HCT116 (cell line): ENCODE measurements at regions not wholly inside any gene's neighbourhood (a gene's known extent, or its start where the extent isn't known, plus 50 kb on each side); places are given as distances from the start of the nearest gene placed in this dataset.

ENCODE experiments used
- ATAC-seq: fragments of 200-7000 bp; cut with Tn5 transposase; 2 replicates; pipeline ENCODE4 v1.9.1; 2020; ENCODE audit warnings: mild to moderate bottlenecking, moderate library complexity
- BruUV-seq: library from RNA; stranded (reverse); fragments of 400-500 nt; replicated peaks from 2 replicates; lab custom pipeline; 2021; lab: Mats Ljungman, UMichigan
- CTCF ChIA-PET: fragments of 300-600 bp; sonication (Branson Sonifier 250); formaldehyde crosslinking; loops from one replicate; lab custom pipeline; 2021; ENCODE audit warnings: antibody characterized with exemption; lab: Charles Lee
- POLR2A ChIA-PET: fragments of 300-600, 350-600 bp; sonication (Branson Sonifier 250); formaldehyde crosslinking; loops from one replicate; lab custom pipeline; 2021; ENCODE audit warnings: antibody characterized with exemption; lab: Charles Lee
- RAD21 ChIA-PET, 2 experiments: fragments of 300-600 bp; sonication (Branson Sonifier 250); formaldehyde crosslinking; loops; one replicate each; lab custom pipeline; 2023; ENCODE audit warnings: low total read pairs in 2 of 2; ENCODE audit not compliant: uncharacterized antibody in 2 of 2, unreplicated experiment in 2 of 2, low non-redundant PET in 1 of 2; lab: Charles Lee
- DNase-seq: peaks from one replicate; pipeline ENCODE4 v3.0.0-alpha.2; 2010; ENCODE audit warnings: low read depth, low spot score
- H2AFZ ChIP-seq: fragments of 200-600 bp; shearing (Covaris generic), sonication (generic); 2 replicates; pipeline ENCODE4 v1.6.1; 2017; ENCODE audit warnings: low read depth, mixed run types, mixed read lengths, antibody characterized with exemption, low read length; ENCODE audit not compliant: poor library complexity, severe bottlenecking
- H3K27ac ChIP-seq: 2 replicates; pipeline ENCODE4 v1.5.1; 2012; ENCODE audit warnings: low read depth, low read length
- H3K27me3 ChIP-seq: fragments of 200-600 bp; sonication (generic); 2 replicates; pipeline ENCODE4 v1.6.1; 2016; ENCODE audit warnings: mixed run types, low read length, mixed read lengths; ENCODE audit not compliant: insufficient read depth
- H3K36me3 ChIP-seq, 2 experiments: fragments of 200-500 bp in 1 of 2; fragments of 200-600 bp in 1 of 2; sonication (Bioruptor generic) in 1 of 2; sonication (generic) in 1 of 2; 2 replicates each; pipeline versions ENCODE4 v1.5.1 to v1.6.1; 2014 to 2016; ENCODE audit warnings: low read length in 2 of 2, inconsistent platforms in 1 of 2, mixed read lengths in 1 of 2, mixed run types in 1 of 2; ENCODE audit not compliant: insufficient read depth in 2 of 2, control insufficient read depth in 1 of 2
- H3K4me1 ChIP-seq, 2 experiments: fragments of 200-600 bp in 1 of 2; sonication (generic) in 1 of 2; 2 replicates each; pipeline versions ENCODE4 v1.5.1 to v1.6.1; 2012 to 2017; ENCODE audit warnings: low read length in 2 of 2, inconsistent platforms in 1 of 2, mild to moderate bottlenecking in 1 of 2, mixed read lengths in 1 of 2, mixed run types in 1 of 2, moderate library complexity in 1 of 2; ENCODE audit not compliant: insufficient read depth in 2 of 2, control insufficient read depth in 1 of 2
- H3K4me2 ChIP-seq: fragments of 200-600 bp; sonication (generic); 2 replicates; pipeline ENCODE4 v1.6.1; 2017; ENCODE audit warnings: mixed run types, low read length, mixed read lengths
- H3K4me3 ChIP-seq, 2 experiments: fragments of 200-600 bp in 1 of 2; sonication (generic) in 1 of 2; replicated peaks in 1 of 2; 2 replicates each; pipeline ENCODE4 v1.5.1; 2011 to 2016; ENCODE audit warnings: low read length in 2 of 2, control low read depth in 1 of 2, low read depth in 1 of 2, mild to moderate bottlenecking in 1 of 2, mixed read lengths in 1 of 2, mixed run types in 1 of 2
- H3K79me2 ChIP-seq: fragments of 200-600 bp; sonication (generic); 2 replicates; pipeline ENCODE4 v1.6.1; 2017; ENCODE audit warnings: mild to moderate bottlenecking, mixed run types, low read length, moderate library complexity, mixed read lengths; ENCODE audit not compliant: insufficient read depth
- H3K9ac ChIP-seq: fragments of 200-600 bp; sonication (generic); 2 replicates; pipeline ENCODE4 v1.6.1; 2016; ENCODE audit warnings: low read length, mixed read lengths
- H3K9me2 ChIP-seq: fragments of 200-600 bp; sonication (generic), shearing (Covaris generic); 2 replicates; pipeline ENCODE4 v1.6.1; 2017; ENCODE audit warnings: mixed run types, mild to moderate bottlenecking, moderate library complexity; ENCODE audit not compliant: insufficient read depth
- H3K9me3 ChIP-seq, 2 experiments: fragments of 200-500 bp in 1 of 2; fragments of 200-600 bp in 1 of 2; sonication (Bioruptor generic) in 1 of 2; sonication (generic) in 1 of 2; 2 replicates each; pipeline ENCODE4 v1.6.1; 2014 to 2017; ENCODE audit warnings: low read length in 2 of 2, mixed read lengths in 2 of 2, inconsistent platforms in 1 of 2, low read depth in 1 of 2, mild to moderate bottlenecking in 1 of 2, mixed run types in 1 of 2, moderate library complexity in 1 of 2; ENCODE audit not compliant: control insufficient read depth in 1 of 2, insufficient read depth in 1 of 2
- H4K20me1 ChIP-seq: fragments of 200-600 bp; sonication (generic), shearing (Covaris generic); 2 replicates; pipeline ENCODE4 v1.6.1; 2017; ENCODE audit warnings: mixed run types, mild to moderate bottlenecking, moderate library complexity; ENCODE audit not compliant: insufficient read depth
- ELF1 ChIP-seq: IDR thresholded peaks from 2 replicates; pipeline ENCODE4 v1.6.1; 2012; ENCODE audit warnings: low read depth, borderline replicate concordance
- REST ChIP-seq: IDR thresholded peaks from 2 replicates; pipeline ENCODE4 v1.6.1; 2012; ENCODE audit warnings: low read depth
- YY1 ChIP-seq: IDR thresholded peaks from 2 replicates; pipeline ENCODE4 v1.6.1; 2011; ENCODE audit warnings: low read length, low read depth, moderate library complexity, mild to moderate bottlenecking; ENCODE audit not compliant: insufficient replicate concordance; ENCODE audit errors: extremely low read depth
- ZFX ChIP-seq: fragments of 450-650 bp; IDR thresholded peaks from 2 replicates; pipeline ENCODE4 v1.6.1; 2017
- intact Hi-C: fragments of 100-400 bp; cut with micrococcal nuclease; formaldehyde crosslinking; loops from 2 replicates; pipeline ENCODE4 v1.10.0; 2022

- Histone ChIP-seq H2AFZ (no peak overlapping the region), H3K79me2 (no peaks in the 10 kb centered on the region), H3K4me2 (no peak overlapping the region), H3K27ac (no peak overlapping the region), H3K36me3 (no peaks in the 10 kb centered on the region), H3K9ac (no peak overlapping the region), H3K4me3 (no peak overlapping the region), H3K9me2 (no peaks in the 10 kb centered on the region), H3K4me1 (no peaks in the 10 kb centered on the region), H4K20me1 (no peaks in the 10 kb centered on the region), H3K27me3 (no peaks in the 10 kb centered on the region), H3K9me3 (no peaks in the 10 kb centered on the region)
- intact Hi-C loops: no loop called here
- TF ChIP-seq ZFX (no peak), YY1 (no peak)
- DNase-seq (no peak), ATAC-seq (no peak)
- ChIA-PET CTCF (no interaction called here), POLR2A (no interaction called here), RAD21 (no interaction called here)
- no TSS peak for BruUV-seq
Observed at GRCh38 chr4:68735106-68735505, 64.7 kb upstream of the UGT2B15 start.

GRCh38 chr4:68736813-68737212 is 66.4 kb upstream of the UGT2B15 start:
- DNase-seq (no peak), ATAC-seq (no peak)
- no peak overlapping the region for H3K4me3 ChIP-seq
- no TSS peak for BruUV-seq
- no peaks in the 10 kb centered on the region for H4K20me1 ChIP-seq
- no peaks in the 10 kb centered on the region for H3K9me2 ChIP-seq
- ChIA-PET RAD21 (no interaction called here), CTCF (no interaction called here), POLR2A (no interaction called here)
- H3K9me3 ChIP-seq: no peaks in the 10 kb centered on the region
- H3K79me2 ChIP-seq: no peaks in the 10 kb centered on the region
- no peak overlapping the region for H2AFZ ChIP-seq
- no peak overlapping the region for H3K27ac ChIP-seq
- no peaks in the 10 kb centered on the region for H3K27me3 ChIP-seq
- H3K4me2 ChIP-seq: no peak overlapping the region
- intact Hi-C loops: no loop called here
- H3K4me1 ChIP-seq: no peaks in the 10 kb centered on the region
- TF ChIP-seq REST (no peak), ELF1 (no peak)
- no peak overlapping the region for H3K9ac ChIP-seq
- no peaks in the 10 kb centered on the region for H3K36me3 ChIP-seq
